ENCODE measurements at regions not wholly inside any gene's neighbourhood (a gene's known extent, or its start where the extent isn't known, plus 50 kb on each side); places are given as distances from the start of the nearest gene placed in this dataset.

GRCh38 chr1:30173560-30173959, 549.8 kb downstream of the MATN1 start:
- DNase-seq (ENCODE audit: low read depth, low spot score), result no peak
- Histone ChIP-seq H3K4me1 (ENCODE audit: insufficient read depth, insufficient read length) (peaks cover 3% of the 10 kb centered on the region), H3K9ac (ENCODE audit: insufficient read length, low read depth) (no peak overlapping the region), H3K27me3 (ENCODE audit: insufficient read depth, insufficient read length) (no peaks in the 10 kb centered on the region), H3K4me3 (ENCODE audit: insufficient read length, low read depth) (no peak overlapping the region), H3K9me3 (ENCODE audit: insufficient read depth, low read length) (peaks cover 6% of the 10 kb centered on the region; the same call in 1 of the 2 replicates), H3K36me3 (ENCODE audit: insufficient read depth, insufficient read length, low read length) (no peaks in the 10 kb centered on the region)
- TF ChIP-seq YY1 (IDR thresholded peaks at IDR 0.05; ENCODE audit: insufficient read depth, insufficient read length) (no peak), SUZ12 (IDR thresholded peaks at IDR 0.05; ENCODE audit: extremely low read depth, insufficient read depth, insufficient read length) (no peak), ZNF274 (IDR thresholded peaks at IDR 0.05; ENCODE audit: low read depth, low read length) (no peak)

DNA sequence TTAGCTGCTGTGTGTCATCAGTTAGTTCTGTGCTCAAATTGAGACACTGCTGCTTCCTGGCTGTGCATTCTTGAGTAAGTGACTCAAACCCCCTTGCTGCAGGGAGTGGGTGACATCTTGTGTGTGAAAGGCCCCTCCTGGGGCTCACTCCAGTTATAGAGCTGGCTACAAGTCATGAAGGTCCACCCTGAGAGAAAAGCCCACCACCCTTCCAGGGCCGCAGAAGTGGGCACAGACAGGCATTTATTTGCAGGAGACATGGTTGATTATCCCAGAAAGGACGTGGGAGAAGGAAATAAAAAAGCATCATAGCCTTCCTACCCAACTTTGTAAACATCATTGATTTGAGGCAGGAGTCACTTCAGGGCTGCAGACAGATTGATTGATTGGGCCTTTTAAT, 550.6 kb downstream of the MATN1 start:
- no peak for DNase-seq (ENCODE audit: low read depth, low spot score)
- H3K9me3 ChIP-seq (ENCODE audit: insufficient read depth, low read length), result peaks cover under 1% of the 10 kb centered on the region; the same call in 1 of the 2 replicates
- H3K4me1 ChIP-seq (ENCODE audit: insufficient read depth, insufficient read length), result peaks cover 3% of the 10 kb centered on the region
- H3K36me3 ChIP-seq (ENCODE audit: insufficient read depth, insufficient read length, low read length), result no peaks in the 10 kb centered on the region
- no peak overlapping the region for H3K9ac ChIP-seq (ENCODE audit: insufficient read length, low read depth)
- TF ChIP-seq YY1 (IDR thresholded peaks at IDR 0.05; ENCODE audit: insufficient read depth, insufficient read length) (no peak), SUZ12 (IDR thresholded peaks at IDR 0.05; ENCODE audit: extremely low read depth, insufficient read depth, insufficient read length) (no peak), ZNF274 (IDR thresholded peaks at IDR 0.05; ENCODE audit: low read depth, low read length) (no peak)
- no peak overlapping the region for H3K4me3 ChIP-seq (ENCODE audit: insufficient read length, low read depth)
- H3K27me3 ChIP-seq (ENCODE audit: insufficient read depth, insufficient read length), result no peaks in the 10 kb centered on the region

- H3K4me1 ChIP-seq (ENCODE audit: insufficient read depth, insufficient read length), result peaks cover 3% of the 10 kb centered on the region
- no peaks in the 10 kb centered on the region; the same call in 1 of the 2 replicates for H3K9me3 ChIP-seq (ENCODE audit: insufficient read depth, low read length)
- DNase-seq (ENCODE audit: low read depth, low spot score), result no peak
- no peaks in the 10 kb centered on the region for H3K27me3 ChIP-seq (ENCODE audit: insufficient read depth, insufficient read length)
- no peak for TF ChIP-seq SUZ12 (IDR thresholded peaks at IDR 0.05; ENCODE audit: extremely low read depth, insufficient read depth, insufficient read length)
- no peak for TF ChIP-seq YY1 (IDR thresholded peaks at IDR 0.05; ENCODE audit: insufficient read depth, insufficient read length)
- TF ChIP-seq ZNF274 (IDR thresholded peaks at IDR 0.05; ENCODE audit: low read depth, low read length), result no peak
- H3K4me3 ChIP-seq (ENCODE audit: insufficient read length, low read depth), result no peak overlapping the region
- no peaks in the 10 kb centered on the region for H3K36me3 ChIP-seq (ENCODE audit: insufficient read depth, insufficient read length, low read length)
- no peak overlapping the region for H3K9ac ChIP-seq (ENCODE audit: insufficient read length, low read depth)
These were observed 551.1 kb downstream of the MATN1 start for GRCh38 chr1:30172299-30172694.

DNA sequence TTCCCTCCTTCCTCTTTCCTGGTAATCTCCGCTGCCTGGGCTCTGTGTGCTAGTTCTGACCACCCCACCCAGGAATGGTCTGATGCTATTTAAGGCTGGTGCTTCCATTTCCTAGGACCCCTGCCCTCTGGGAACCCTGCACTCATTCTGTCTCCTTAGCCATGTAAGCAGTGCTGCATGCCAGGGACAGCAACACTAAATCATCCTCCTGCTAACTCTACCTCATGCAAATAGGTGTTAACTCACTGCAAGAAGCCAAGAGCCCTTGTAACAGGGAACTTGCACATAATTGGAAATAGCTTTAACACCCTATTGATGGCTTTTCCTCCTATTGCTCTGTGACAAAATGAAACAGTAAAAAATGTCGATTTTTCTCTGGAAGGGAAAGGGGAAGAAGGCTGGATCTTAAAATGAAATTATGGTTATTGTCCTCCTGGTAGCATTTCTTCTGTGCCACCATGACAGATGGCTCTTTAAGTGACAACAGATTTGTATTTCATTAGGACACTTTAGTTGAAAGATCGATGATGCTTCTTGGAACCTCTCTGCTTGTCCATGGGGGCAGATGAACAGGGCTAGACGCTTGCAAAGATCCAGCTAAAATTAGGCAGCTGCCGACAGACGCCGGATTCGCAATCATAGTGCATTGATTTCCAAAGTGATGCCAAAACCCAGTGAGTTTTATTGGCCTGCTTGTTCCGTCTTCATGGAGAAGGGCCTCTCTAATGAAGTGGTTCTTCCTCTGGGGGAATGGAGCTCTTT, 551.7 kb downstream of the MATN1 start:
- no peaks in the 10 kb centered on the region for H3K9me3 ChIP-seq (ENCODE audit: insufficient read depth, low read length)
- no peak overlapping the region for H3K4me3 ChIP-seq (ENCODE audit: insufficient read length, low read depth)
- TF ChIP-seq YY1 (IDR thresholded peaks at IDR 0.05; ENCODE audit: insufficient read depth, insufficient read length) (no peak), ZNF274 (IDR thresholded peaks at IDR 0.05; ENCODE audit: low read depth, low read length) (no peak), SUZ12 (IDR thresholded peaks at IDR 0.05; ENCODE audit: extremely low read depth, insufficient read depth, insufficient read length) (no peak)
- H3K27me3 ChIP-seq (ENCODE audit: insufficient read depth, insufficient read length), result no peaks in the 10 kb centered on the region
- H3K36me3 ChIP-seq (ENCODE audit: insufficient read depth, insufficient read length, low read length), result no peaks in the 10 kb centered on the region
- no peak for DNase-seq (ENCODE audit: low read depth, low spot score)
- no peak overlapping the region for H3K9ac ChIP-seq (ENCODE audit: insufficient read length, low read depth)
- H3K4me1 ChIP-seq (ENCODE audit: insufficient read depth, insufficient read length), result peaks cover 3% of the 10 kb centered on the region

- DNase-seq (ENCODE audit: low read depth, low spot score), result no peak
- Histone ChIP-seq H3K9ac (ENCODE audit: insufficient read length, low read depth) (no peak overlapping the region), H3K9me3 (ENCODE audit: insufficient read depth, low read length) (no peaks in the 10 kb centered on the region), H3K27me3 (ENCODE audit: insufficient read depth, insufficient read length) (no peaks in the 10 kb centered on the region), H3K36me3 (ENCODE audit: insufficient read depth, insufficient read length, low read length) (no peaks in the 10 kb centered on the region), H3K4me3 (ENCODE audit: insufficient read length, low read depth) (no peak overlapping the region), H3K4me1 (ENCODE audit: insufficient read depth, insufficient read length) (peaks cover 3% of the 10 kb centered on the region)
- TF ChIP-seq SUZ12 (IDR thresholded peaks at IDR 0.05; ENCODE audit: extremely low read depth, insufficient read depth, insufficient read length) (no peak), ZNF274 (IDR thresholded peaks at IDR 0.05; ENCODE audit: low read depth, low read length) (no peak)
These were observed 554.1 kb downstream of the MATN1 start for GRCh38 chr1:30169269-30169668.

DNA sequence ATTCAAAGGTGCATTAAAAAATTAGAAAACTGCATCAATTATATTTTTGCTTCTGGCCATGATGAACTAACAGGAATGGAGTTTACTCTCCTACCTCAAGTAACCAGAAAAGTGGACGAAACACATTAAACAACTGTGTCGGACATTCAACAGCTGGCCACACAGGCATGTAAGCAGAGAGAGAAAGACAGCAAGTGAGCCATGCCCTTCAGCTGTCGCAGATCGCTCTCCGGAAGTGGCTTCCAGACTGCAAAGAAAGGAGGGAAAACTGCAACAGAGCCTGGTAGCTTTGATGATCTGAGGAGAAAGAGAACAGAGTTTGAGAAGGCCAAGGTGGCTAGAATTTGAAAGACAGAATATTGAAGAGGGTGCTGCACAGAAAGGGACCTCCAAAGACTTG, 557.2 kb downstream of the MATN1 start:
- Histone ChIP-seq H3K9me3 (ENCODE audit: insufficient read depth, low read length) (no peaks in the 10 kb centered on the region; the same call in 1 of the 2 replicates), H3K36me3 (ENCODE audit: insufficient read depth, insufficient read length, low read length) (no peaks in the 10 kb centered on the region), H3K9ac (ENCODE audit: insufficient read length, low read depth) (no peak overlapping the region), H3K4me1 (ENCODE audit: insufficient read depth, insufficient read length) (no peaks in the 10 kb centered on the region), H3K4me3 (ENCODE audit: insufficient read length, low read depth) (no peak overlapping the region), H3K27me3 (ENCODE audit: insufficient read depth, insufficient read length) (no peaks in the 10 kb centered on the region)
- no peak for DNase-seq (ENCODE audit: low read depth, low spot score)
- TF ChIP-seq SUZ12 (IDR thresholded peaks at IDR 0.05; ENCODE audit: extremely low read depth, insufficient read depth, insufficient read length) (no peak), ZNF274 (IDR thresholded peaks at IDR 0.05; ENCODE audit: low read depth, low read length) (no peak), YY1 (IDR thresholded peaks at IDR 0.05; ENCODE audit: insufficient read depth, insufficient read length) (no peak)

GRCh38 chr1:30165116-30165515, 558.3 kb downstream of the MATN1 start:
- H3K36me3 ChIP-seq (ENCODE audit: insufficient read depth, insufficient read length, low read length), result no peaks in the 10 kb centered on the region
- H3K9ac ChIP-seq (ENCODE audit: insufficient read length, low read depth), result no peak overlapping the region
- H3K4me1 ChIP-seq (ENCODE audit: insufficient read depth, insufficient read length), result no peaks in the 10 kb centered on the region
- H3K27me3 ChIP-seq (ENCODE audit: insufficient read depth, insufficient read length), result no peaks in the 10 kb centered on the region
- TF ChIP-seq YY1 (IDR thresholded peaks at IDR 0.05; ENCODE audit: insufficient read depth, insufficient read length) (no peak), ZNF274 (IDR thresholded peaks at IDR 0.05; ENCODE audit: low read depth, low read length) (no peak), SUZ12 (IDR thresholded peaks at IDR 0.05; ENCODE audit: extremely low read depth, insufficient read depth, insufficient read length) (no peak)
- H3K4me3 ChIP-seq (ENCODE audit: insufficient read length, low read depth), result no peak overlapping the region
- H3K9me3 ChIP-seq (ENCODE audit: insufficient read depth, low read length), result no peaks in the 10 kb centered on the region; the same call in 1 of the 2 replicates
- DNase-seq (ENCODE audit: low read depth, low spot score), result no peak

All from NT2/D1 (cell line).